ENCODE measurements at regions not wholly inside any gene's neighbourhood (a gene's known extent, or its start where the extent isn't known, plus 50 kb on each side); places are given as distances from the start of the nearest gene placed in this dataset.

- no peaks in the 10 kb centered on the region for H3K36me3 ChIP-seq
- 84% methylated on average over 4 of the region's 5 CpGs; no CpG with 5 or more reads in 1 of the 2 donors for WGBS, 2 donors (ENCODE audit: low coverage in 1 of 2)
- H3K9me3 ChIP-seq, result peaks cover 0 to 4% (median 0%) of the 10 kb centered on the region in 3 donors
- H3K4me1 ChIP-seq, result no peaks in the 10 kb centered on the region
- no peak overlapping the region for H3K4me3 ChIP-seq
- ATAC-seq, result no peak
- H3K27me3 ChIP-seq, result peaks cover 16% of the 10 kb centered on the region
- no peak for TF ChIP-seq POLR2A (IDR thresholded peaks at IDR 0.05)
- TF ChIP-seq EP300 (IDR thresholded peaks at IDR 0.05), result no peak
- H3K27ac ChIP-seq, result no peak overlapping the region
Measured at GRCh38 chr7:57385668-57386067, 64.3 kb upstream of the ZNF716 start.

- TF ChIP-seq POLR2AphosphoS5 (IDR thresholded peaks at IDR 0.05) (no peak), CTCF (IDR thresholded peaks at IDR 0.05) (no peak), POLR2A (IDR thresholded peaks at IDR 0.05) (no peak), EP300 (IDR thresholded peaks at IDR 0.05) (no peak)
- no peaks in the 10 kb centered on the region for H3K36me3 ChIP-seq
- no peaks in the 10 kb centered on the region for H3K4me1 ChIP-seq
- H3K27me3 ChIP-seq, result no peaks in the 10 kb centered on the region
- peaks cover 0 to 6% (median 0%) of the 10 kb centered on the region in 3 donors for H3K9me3 ChIP-seq
- H3K27ac ChIP-seq, result no peak overlapping the region
- no peak overlapping the region for H3K4me3 ChIP-seq
- WGBS, 2 donors (ENCODE audit: low coverage in 1 of 2), result 72 to 95% methylated on average over 3 to 4 of the region's 7 CpGs
- no peak for ATAC-seq
Measured at GRCh38 chr7:57388761-57389160, 61.2 kb upstream of the ZNF716 start.

- H3K4me1 ChIP-seq, result no peaks in the 10 kb centered on the region
- H3K4me3 ChIP-seq, result no peak overlapping the region
- H3K27me3 ChIP-seq, result peaks cover 16% of the 10 kb centered on the region
- peaks cover 0 to 67% (median 1%) of the 10 kb centered on the region in 3 donors for H3K9me3 ChIP-seq
- 80% methylated on average over 1 of the region's 14 CpGs; no CpG with 5 or more reads in 1 of the 2 donors for WGBS, 2 donors (ENCODE audit: low coverage in 1 of 2)
- no peaks in the 10 kb centered on the region for H3K36me3 ChIP-seq
- H3K27ac ChIP-seq, result no peak overlapping the region
- TF ChIP-seq CTCF (IDR thresholded peaks at IDR 0.05), result no peak
- no peak for TF ChIP-seq EP300 (IDR thresholded peaks at IDR 0.05)
- no peak for TF ChIP-seq POLR2A (IDR thresholded peaks at IDR 0.05)
- no peak for TF ChIP-seq POLR2AphosphoS5 (IDR thresholded peaks at IDR 0.05)
- ATAC-seq, result no peak
Measured at GRCh38 chr7:57398548-57398947, 51.4 kb upstream of the ZNF716 start.

- no peak overlapping the region for H3K27ac ChIP-seq
- H3K9me3 ChIP-seq, result peaks cover 0 to 65% (median 1%) of the 10 kb centered on the region in 3 donors
- TF ChIP-seq CTCF (IDR thresholded peaks at IDR 0.05) (no peak), POLR2A (IDR thresholded peaks at IDR 0.05) (no peak), POLR2AphosphoS5 (IDR thresholded peaks at IDR 0.05) (no peak), EP300 (IDR thresholded peaks at IDR 0.05) (no peak)
- no peak overlapping the region for H3K4me3 ChIP-seq
- no peaks in the 10 kb centered on the region for H3K4me1 ChIP-seq
- H3K27me3 ChIP-seq, result peaks cover 20% of the 10 kb centered on the region
- no peak for ATAC-seq
- WGBS, 2 donors (ENCODE audit: low coverage in 1 of 2), result no CpG with 5 or more reads among the region's 6 CpGs
- H3K36me3 ChIP-seq, result no peaks in the 10 kb centered on the region
Measured at GRCh38 chr7:57399251-57399940, 50.6 kb upstream of the ZNF716 start.

GRCh38 chr7:57399972-57400371 is 50.0 kb upstream of the ZNF716 start:
- H3K27me3 ChIP-seq, result peaks cover 26% of the 10 kb centered on the region
- H3K4me1 ChIP-seq, result no peaks in the 10 kb centered on the region
- 48% methylated on average over 2 of the region's 5 CpGs; no CpG with 5 or more reads in 1 of the 2 donors for WGBS, 2 donors (ENCODE audit: low coverage in 1 of 2)

More at GRCh38 chr7:57399972-57400371, 50.0 kb upstream of the ZNF716 start:
- no peak overlapping the region for H3K4me3 ChIP-seq
- H3K9me3 ChIP-seq, result peaks cover 0 to 65% (median 1%) of the 10 kb centered on the region in 3 donors
- H3K36me3 ChIP-seq, result no peaks in the 10 kb centered on the region
- TF ChIP-seq CTCF (IDR thresholded peaks at IDR 0.05) (no peak), EP300 (IDR thresholded peaks at IDR 0.05) (no peak), POLR2A (IDR thresholded peaks at IDR 0.05) (no peak), POLR2AphosphoS5 (IDR thresholded peaks at IDR 0.05) (no peak)
- ATAC-seq, result no peak
- no peak overlapping the region for H3K27ac ChIP-seq

Small RNA genes lying in the stretch of these regions (small RNA-seq; reads per million reads assigned to genes)
- gene RNU7-157P, result 0 reads per million in 4 donors
